Liver (tissue), 8 donors: ENCODE measurements at regions not wholly inside any gene's neighbourhood (a gene's known extent, or its start where the extent isn't known, plus 50 kb on each side); places are given as distances from the start of the nearest gene placed in this dataset.
A peak's percentile ranks its signal among the peaks of the same experiment; 100 is the strongest.

Experiments
- DNase-seq: peaks from one replicate; pipeline ENCODE4 v3.0.0-alpha.2; 2017; ENCODE audit warnings: low spot score
- H3K27ac ChIP-seq, 2 donors: one replicate each; pipeline ENCODE4 v1.7.0; 2013; ENCODE audit warnings: inconsistent platforms in 2 of 2, low read length in 2 of 2, control low read depth in 1 of 2, low read depth in 1 of 2, mild to moderate bottlenecking in 1 of 2
- H3K27me3 ChIP-seq, 4 donors: one replicate each; pipeline versions ENCODE4 v1.6.1 to v1.7.0; 2013; ENCODE audit warnings: low read length in 3 of 4, inconsistent platforms in 1 of 4, mild to moderate bottlenecking in 1 of 4, moderate library complexity in 1 of 4; ENCODE audit not compliant: control insufficient read depth in 4 of 4, insufficient read depth in 4 of 4
- H3K36me3 ChIP-seq, 4 donors: one replicate each; pipeline versions ENCODE4 v1.6.1 to v1.7.0; 2013; ENCODE audit warnings: low read length in 3 of 4, mild to moderate bottlenecking in 3 of 4, low read depth in 1 of 4, moderate library complexity in 1 of 4; ENCODE audit not compliant: control insufficient read depth in 4 of 4, insufficient read depth in 3 of 4
- H3K4me1 ChIP-seq, 4 donors: one replicate each; pipeline versions ENCODE4 v1.6.1 to v1.7.0; 2013; ENCODE audit warnings: low read length in 3 of 4, mild to moderate bottlenecking in 3 of 4, moderate library complexity in 1 of 4; ENCODE audit not compliant: control insufficient read depth in 4 of 4, insufficient read depth in 4 of 4
- H3K4me3 ChIP-seq, 3 donors: one replicate each; pipeline versions ENCODE4 v1.6.1 to v1.7.0; 2013; ENCODE audit warnings: low read length in 3 of 3, control low read depth in 1 of 3, low read depth in 1 of 3, mild to moderate bottlenecking in 1 of 3
- H3K9ac ChIP-seq, 2 donors: one replicate each; pipeline ENCODE4 v1.7.0; 2013; ENCODE audit warnings: low read length in 2 of 2, mild to moderate bottlenecking in 2 of 2, moderate library complexity in 2 of 2, control low read depth in 1 of 2, low read depth in 1 of 2
- H3K9me3 ChIP-seq, 4 donors: one replicate each; pipeline versions ENCODE4 v1.6.1 to v1.7.0; 2013; ENCODE audit warnings: low read length in 3 of 4; ENCODE audit not compliant: control insufficient read depth in 4 of 4
- ATF3 ChIP-seq: IDR thresholded peaks from 2 replicates; pipeline ENCODE4 v1.6.1; 2016; ENCODE audit warnings: antibody characterized with exemption
- CTCF ChIP-seq: fragments of 150-350 bp; IDR thresholded peaks from 2 replicates; pipeline ENCODE4 v1.5.1; 2017; ENCODE audit warnings: improper control_type of control experiment, low read depth, low read length; ENCODE audit not compliant: missing input control
- EGR1 ChIP-seq, 2 donors: IDR thresholded peaks; 2 replicates each; pipeline ENCODE4 v1.6.1; 2016 to 2018; ENCODE audit warnings: antibody characterized with exemption in 2 of 2, low read depth in 2 of 2
- FOXA1 ChIP-seq: IDR thresholded peaks from 2 replicates; pipeline ENCODE4 v1.6.1; 2016; ENCODE audit warnings: antibody characterized with exemption
- FOXA2 ChIP-seq: IDR thresholded peaks from 2 replicates; pipeline ENCODE4 v1.6.1; 2016; ENCODE audit warnings: antibody characterized with exemption
- GABPA ChIP-seq, 2 donors: IDR thresholded peaks in 1 of 2; conservative IDR thresholded peaks in 1 of 2; 2 replicates each; pipeline ENCODE4 v1.6.1; 2016; ENCODE audit warnings: antibody characterized with exemption in 2 of 2, mild to moderate bottlenecking in 1 of 2, moderate library complexity in 1 of 2
- HNF4G ChIP-seq: IDR thresholded peaks from 2 replicates; pipeline ENCODE4 v1.6.1; 2016; ENCODE audit warnings: antibody characterized with exemption
- MAX ChIP-seq: IDR thresholded peaks from 2 replicates; pipeline ENCODE4 v1.6.1; 2016; ENCODE audit warnings: antibody characterized with exemption
- NR2F2 ChIP-seq: IDR thresholded peaks from 2 replicates; pipeline ENCODE4 v1.6.1; 2016; ENCODE audit warnings: antibody characterized with exemption
- RAD21 ChIP-seq, 2 donors: IDR thresholded peaks; 2 replicates each; pipeline ENCODE4 v1.6.1; 2016; ENCODE audit warnings: antibody characterized with exemption in 2 of 2, mild to moderate bottlenecking in 2 of 2
- REST ChIP-seq: IDR thresholded peaks from 2 replicates; pipeline ENCODE4 v1.6.1; 2016; ENCODE audit warnings: antibody characterized with exemption, mild to moderate bottlenecking
- SP1 ChIP-seq: IDR thresholded peaks from 2 replicates; pipeline ENCODE4 v1.6.1; 2018; ENCODE audit warnings: antibody characterized with exemption, mild to moderate bottlenecking
- TAF1 ChIP-seq: conservative IDR thresholded peaks from 2 replicates; pipeline ENCODE4 v1.6.1; 2016; ENCODE audit warnings: antibody characterized with exemption, mild to moderate bottlenecking
- YY1 ChIP-seq: IDR thresholded peaks from 2 replicates; pipeline ENCODE4 v1.6.1; 2016; ENCODE audit warnings: antibody characterized with exemption, mild to moderate bottlenecking
- ZBTB33 ChIP-seq: IDR thresholded peaks from 2 replicates; pipeline ENCODE4 v1.6.1; 2016; ENCODE audit warnings: antibody characterized with exemption
- WGBS: extraction: QIAGEN DNeasy Blood & Tissue Kit; methylation state at CpG from one replicate; pipeline ENCODE4 v1.1.7; 2013; 5-methylcytosine and 5-hydroxymethylcytosine counted together
- donor health status: healthy.
- donor health status: healthy.
- donor health status: healthy.
- donor health status: healthy.
- donor health status: healthy.

GRCh38 chr12:40158592-40159111 lies 52.8 kb upstream of the SLC2A13 start:
- H3K9ac ChIP-seq, result no peak overlapping the region
- no peaks in the 10 kb centered on the region for H3K9me3 ChIP-seq
- H3K36me3 ChIP-seq, result no peaks in the 10 kb centered on the region
- H3K27me3 ChIP-seq, result no peaks in the 10 kb centered on the region
- H3K4me1 ChIP-seq, result peaks cover 0 to 1% (median 0%) of the 10 kb centered on the region in 4 donors
- H3K27ac ChIP-seq, result peak overlapping the region in 1 of 2 donors; percentile 17
- DNase-seq, result no peak
- 94% methylated on average over 1 of the region's 1 CpG for WGBS
- no peak overlapping the region for H3K4me3 ChIP-seq
- TF ChIP-seq SP1 (peak; percentile 6), ZBTB33 (no peak)

GRCh38 chr12:40157336-40157735 lies 51.5 kb upstream of the SLC2A13 start:
- DNase-seq, result no peak
- no peak for TF ChIP-seq FOXA1
- TF ChIP-seq NR2F2, result no peak
- no peak for TF ChIP-seq RAD21 (IDR thresholded peaks at IDR 0.05)
- no peak for TF ChIP-seq CTCF
- no peak for TF ChIP-seq MAX
- TF ChIP-seq GABPA (IDR thresholded peaks at IDR 0.05 in 1 of 2, conservative IDR thresholded peaks at IDR 0.05 in 1 of 2), result no peak
- TF ChIP-seq YY1, result no peak
- TF ChIP-seq ATF3, result no peak
- no peak for TF ChIP-seq TAF1
- no peak for TF ChIP-seq REST
- TF ChIP-seq FOXA2, result no peak
- TF ChIP-seq HNF4G, result no peak
- no peak for TF ChIP-seq ZBTB33
- no peak for TF ChIP-seq EGR1 (IDR thresholded peaks at IDR 0.05; ENCODE audit: low read depth in 2 of 2)
- 81% methylated on average over 3 of the region's 3 CpGs for WGBS
- H3K4me1 ChIP-seq, result no peaks in the 10 kb centered on the region
- H3K36me3 ChIP-seq, result no peaks in the 10 kb centered on the region
- no peak overlapping the region for H3K4me3 ChIP-seq
- no peaks in the 10 kb centered on the region for H3K9me3 ChIP-seq
- no peak overlapping the region for H3K27ac ChIP-seq
- no peak overlapping the region for H3K9ac ChIP-seq
- no peaks in the 10 kb centered on the region for H3K27me3 ChIP-seq
